Testis (tissue), 2 donors: ENCODE measurements at regions not wholly inside any gene's neighbourhood (a gene's known extent, or its start where the extent isn't known, plus 50 kb on each side); places are given as distances from the start of the nearest gene placed in this dataset.

Experiments
- POLR2A ChIP-seq: fragments of 450-650 bp; IDR thresholded peaks from one replicate; pipeline ENCODE4 v1.6.1; 2017; ENCODE audit warnings: antibody characterized with exemption, mild to moderate bottlenecking, moderate library complexity
- TF ChIP-seq, protein P1 (sequence below), 3 experiments: fragments of 450-650 bp in 2 of 3; fragments of 200-600 bp in 1 of 3; sonication (generic) in 1 of 3; IDR thresholded peaks; one replicate each; pipeline ENCODE4 v1.5.1; 2016 to 2019; ENCODE audit warnings: antibody characterized with exemption in 3 of 3, mild to moderate bottlenecking in 2 of 3, moderate library complexity in 1 of 3

- TF ChIP-seq, protein P1, sequence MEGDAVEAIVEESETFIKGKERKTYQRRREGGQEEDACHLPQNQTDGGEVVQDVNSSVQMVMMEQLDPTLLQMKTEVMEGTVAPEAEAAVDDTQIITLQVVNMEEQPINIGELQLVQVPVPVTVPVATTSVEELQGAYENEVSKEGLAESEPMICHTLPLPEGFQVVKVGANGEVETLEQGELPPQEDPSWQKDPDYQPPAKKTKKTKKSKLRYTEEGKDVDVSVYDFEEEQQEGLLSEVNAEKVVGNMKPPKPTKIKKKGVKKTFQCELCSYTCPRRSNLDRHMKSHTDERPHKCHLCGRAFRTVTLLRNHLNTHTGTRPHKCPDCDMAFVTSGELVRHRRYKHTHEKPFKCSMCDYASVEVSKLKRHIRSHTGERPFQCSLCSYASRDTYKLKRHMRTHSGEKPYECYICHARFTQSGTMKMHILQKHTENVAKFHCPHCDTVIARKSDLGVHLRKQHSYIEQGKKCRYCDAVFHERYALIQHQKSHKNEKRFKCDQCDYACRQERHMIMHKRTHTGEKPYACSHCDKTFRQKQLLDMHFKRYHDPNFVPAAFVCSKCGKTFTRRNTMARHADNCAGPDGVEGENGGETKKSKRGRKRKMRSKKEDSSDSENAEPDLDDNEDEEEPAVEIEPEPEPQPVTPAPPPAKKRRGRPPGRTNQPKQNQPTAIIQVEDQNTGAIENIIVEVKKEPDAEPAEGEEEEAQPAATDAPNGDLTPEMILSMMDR (IDR thresholded peaks at IDR 0.05), result no peak
- no peak for TF ChIP-seq POLR2A
Measured at GRCh38 chr12:45670346-45671065, 59.0 kb upstream of the ARID2 start.
